HepG2 (cell line): ENCODE measurements at regions not wholly inside any gene's neighbourhood (a gene's known extent, or its start where the extent isn't known, plus 50 kb on each side); places are given as distances from the start of the nearest gene placed in this dataset.

Source experiments
- ATAC-seq: fragments of 200-7000 bp; cut with Tn5 transposase; 3 replicates; pipeline ENCODE4 v1.9.1; 2020; ENCODE audit warnings: mild to moderate bottlenecking, moderate library complexity
- BruUV-seq: library from RNA; stranded (reverse); fragments of 400-500 nt; replicated peaks from 2 replicates; lab custom pipeline; 2021; lab: Mats Ljungman, UMichigan
- CTCF ChIA-PET: fragments of 300-600 bp; formaldehyde crosslinking; extraction: SDS; loops from one replicate; lab custom pipeline; 2021; ENCODE audit warnings: low total read pairs, inconsistent platforms, low intra/inter-chr PET ratio; lab: Yijun Ruan, JAX
- POLR2A ChIA-PET: fragments of 350-600 bp; sonication (Branson Sonifier 250); formaldehyde crosslinking; loops from one replicate; lab custom pipeline; 2020; ENCODE audit warnings: antibody characterized with exemption, inconsistent platforms; lab: Yijun Ruan, JAX
- DNase-seq: peaks from one replicate; pipeline ENCODE4 v3.0.0-alpha.2; 2015; ENCODE audit warnings: low spot score
- FAIRE-seq: peaks from 3 replicates; lab custom pipeline; 2011; peaks lifted over from hg19 to GRCh38; lab: Jason Lieb, UNC
- H2AFZ ChIP-seq: one replicate; pipeline ENCODE4 v1.6.1; 2011; ENCODE audit warnings: low read length, inconsistent platforms
- H3K27ac ChIP-seq: fragments of 300-600 bp; 3 replicates; pipeline ENCODE4 v1.8.0; 2011; ENCODE audit warnings: mixed run types, mild to moderate bottlenecking, mixed read lengths, low read length, inconsistent platforms; ENCODE audit not compliant: insufficient read depth; ENCODE audit errors: extremely low read length
- H3K27me3 ChIP-seq, 2 experiments: fragments of 200-600 bp in 1 of 2; 2 replicates in 1 of 2; 3 replicates in 1 of 2; pipeline versions ENCODE4 v1.6.0 to v1.8.0; 2011; ENCODE audit warnings: low read length in 2 of 2, mild to moderate bottlenecking in 2 of 2, moderate library complexity in 2 of 2, inconsistent platforms in 1 of 2; ENCODE audit not compliant: insufficient read depth in 2 of 2, control insufficient read depth in 1 of 2
- H3K36me3 ChIP-seq, 2 experiments: fragments of 200-600 bp in 1 of 2; replicated peaks in 1 of 2; 2 replicates in 1 of 2; 3 replicates in 1 of 2; pipeline versions ENCODE4 v1.5.1 to v1.8.0; 2011; ENCODE audit warnings: low read length in 2 of 2, inconsistent platforms in 1 of 2; ENCODE audit not compliant: insufficient read depth in 2 of 2, control insufficient read depth in 1 of 2
- H3K4me1 ChIP-seq: 2 replicates; pipeline ENCODE4 v1.5.1; 2012; ENCODE audit warnings: low read length, inconsistent platforms; ENCODE audit not compliant: insufficient read depth
- H3K4me2 ChIP-seq: 2 replicates; pipeline ENCODE4 v1.6.0; 2011; ENCODE audit warnings: low read depth, low read length, inconsistent platforms
- H3K4me3 ChIP-seq, 3 experiments: fragments of 200-600 bp in 1 of 3; sonication (generic), shearing (Covaris generic) in 1 of 3; replicated peaks in 1 of 3; 2 replicates each; pipeline ENCODE4 v1.5.1; 2011 to 2016; ENCODE audit warnings: low read length in 3 of 3, inconsistent platforms in 2 of 3, low read depth in 2 of 3, mild to moderate bottlenecking in 2 of 3, control low read depth in 1 of 3, mixed read lengths in 1 of 3; ENCODE audit not compliant: insufficient read depth in 1 of 3
- H3K79me2 ChIP-seq: one replicate; pipeline ENCODE4 v1.6.1; 2011; ENCODE audit warnings: low read length, inconsistent platforms; ENCODE audit not compliant: insufficient read depth
- H3K9ac ChIP-seq: 2 replicates; pipeline ENCODE4 v1.6.0; 2011; ENCODE audit warnings: mild to moderate bottlenecking, low read depth, low read length, inconsistent platforms; ENCODE audit not compliant: insufficient read depth
- H3K9me3 ChIP-seq: 2 replicates; pipeline ENCODE4 v1.5.1; 2012; ENCODE audit warnings: mild to moderate bottlenecking, low read length
- H4K20me1 ChIP-seq: 2 replicates; pipeline ENCODE4 v1.6.0; 2011; ENCODE audit warnings: inconsistent platforms, mild to moderate bottlenecking, low read length, moderate library complexity; ENCODE audit not compliant: insufficient read depth
- CC2D1A ChIP-seq: sonication (generic); formaldehyde crosslinking; IDR thresholded peaks from 2 replicates; pipeline ENCODE4 v1.8.1; 2023; ENCODE audit warnings: mild to moderate bottlenecking, missing genetic modification reagents
- HCFC1 ChIP-seq: fragments of 150-350 bp; IDR thresholded peaks from 2 replicates; pipeline ENCODE4 v1.6.1; 2014; ENCODE audit warnings: low read depth, low read length
- HDAC2 ChIP-seq: sonication (generic); formaldehyde crosslinking; IDR thresholded peaks from 2 replicates; pipeline ENCODE4 v1.4.0; 2020; ENCODE audit warnings: missing genetic modification reagents
- PRMT3 ChIP-seq: sonication (generic); formaldehyde crosslinking; IDR thresholded peaks from 2 replicates; pipeline ENCODE4 v1.8.1; 2022; ENCODE audit warnings: low read depth, mild to moderate bottlenecking, moderate library complexity, missing genetic modification reagents, borderline replicate concordance
- RBM39 ChIP-seq: fragments of 200-400 bp; formaldehyde crosslinking; IDR thresholded peaks from one replicate; pipeline ENCODE4 v1.6.1; 2018; ENCODE audit warnings: antibody characterized with exemption, mild to moderate bottlenecking, low read depth, low read length; ENCODE audit not compliant: poor library complexity, severe bottlenecking
- YEATS4 ChIP-seq: sonication (generic); formaldehyde crosslinking; IDR thresholded peaks from 2 replicates; pipeline ENCODE4 v1.4.0; 2020; ENCODE audit warnings: missing genetic modification reagents, borderline replicate concordance
- ZIK1 ChIP-seq: sonication (generic); formaldehyde crosslinking; IDR thresholded peaks from 2 replicates; pipeline ENCODE4 v1.5.0; 2020; ENCODE audit warnings: mild to moderate bottlenecking, low read depth, missing genetic modification reagents, borderline replicate concordance
- ZNF780A ChIP-seq: sonication (generic); formaldehyde crosslinking; IDR thresholded peaks from 2 replicates; pipeline ENCODE4 v1.8.0; 2022; ENCODE audit warnings: mild to moderate bottlenecking, missing genetic modification reagents, moderate library complexity
- WGBS: methylation state at CpG from one replicate; pipeline ENCODE4 v1.1.6; 2017; ENCODE audit warnings: low lambda C conversion rate; 5-methylcytosine and 5-hydroxymethylcytosine counted together
- in situ Hi-C: cut with HindIII; loops from 2 replicates; pipeline ENCODE4 v1.10.0; 2017; ENCODE audit warnings: low pct_unique_long_range_greater_than_20kb; ENCODE audit not compliant: extremely low pct_ligation_motif_present
- intact Hi-C: fragments of 100-400 bp; cut with micrococcal nuclease; formaldehyde crosslinking; loops from one replicate; pipeline ENCODE4 v1.10.0; 2022; ENCODE audit not compliant: unreplicated experiment
- TF ChIP-seq, protein P1 (sequence below): sonication (generic); formaldehyde crosslinking; IDR thresholded peaks from 2 replicates; pipeline ENCODE4 v1.9.0; 2021; ENCODE audit warnings: missing genetic modification reagents, mild to moderate bottlenecking, borderline replicate concordance

DNA sequence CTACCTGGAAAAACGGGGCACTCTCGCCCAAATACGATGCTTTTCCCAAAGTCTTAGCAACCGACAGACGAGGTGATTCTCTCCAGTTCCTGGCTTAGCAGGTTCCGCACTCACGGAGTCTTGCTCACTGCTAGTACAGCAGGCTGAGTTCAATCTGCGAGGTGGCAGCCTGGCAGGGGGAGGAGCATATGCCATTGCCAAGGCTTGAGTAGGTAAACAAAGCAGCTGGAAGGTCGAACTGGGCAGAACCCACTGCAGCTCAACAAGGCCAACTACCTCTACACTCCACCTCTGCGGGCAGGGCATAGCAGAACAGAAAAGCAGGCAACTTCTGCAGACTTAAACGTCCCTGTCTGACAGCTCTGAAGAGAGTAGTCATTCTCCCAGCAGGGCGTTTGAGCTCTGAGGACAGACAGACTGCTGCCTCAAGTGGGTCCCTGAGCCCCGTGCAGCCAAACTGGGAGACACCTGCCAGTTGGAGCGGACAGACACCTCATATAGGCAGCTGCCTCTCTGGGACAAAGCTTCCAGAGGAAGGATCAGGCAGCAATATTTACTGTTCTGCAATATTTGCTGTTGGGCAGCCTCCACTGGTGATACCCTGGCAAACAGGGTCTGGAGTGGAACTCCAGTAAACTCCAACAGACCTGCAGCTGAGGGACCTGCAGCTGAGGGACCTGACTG, 73.4 kb upstream of the CADM2 start:
- H3K79me2 ChIP-seq: no peaks in the 10 kb centered on the region
- FAIRE-seq (no peak), ATAC-seq (no peak), DNase-seq (no peak)
- TF ChIP-seq HCFC1 (no peak), RBM39 (no peak), CC2D1A (CRISPR knock-in tag) (no peak), ZNF780A (CRISPR knock-in tag) (no peak), ZIK1 (CRISPR knock-in tag) (no peak)
- H3K9ac ChIP-seq: no peak overlapping the region
- H3K27ac ChIP-seq: no peak overlapping the region
- ChIA-PET POLR2A (no interaction called here), CTCF (no interaction called here)
- 6% methylated on average over 3 of the region's 14 CpGs for WGBS
- H3K36me3 ChIP-seq: no peaks in the 10 kb centered on the region
- no peak overlapping the region for H3K4me3 ChIP-seq
- H3K4me2 ChIP-seq: no peak overlapping the region
- intact Hi-C loops: no loop called here
- no peak overlapping the region for H2AFZ ChIP-seq
- H3K4me1 ChIP-seq: no peaks in the 10 kb centered on the region
- no peaks in the 10 kb centered on the region for H4K20me1 ChIP-seq
- in situ Hi-C loops: no loop called here
- no TSS peak for BruUV-seq
- no peaks in the 10 kb centered on the region for H3K27me3 ChIP-seq
- no peaks in the 10 kb centered on the region for H3K9me3 ChIP-seq

GRCh38 chr3:84891851-84892250, 66.9 kb upstream of the CADM2 start:
- POLR2A ChIA-PET: no interaction called here
- in situ Hi-C loops: no loop called here
- no peak for DNase-seq

More at GRCh38 chr3:84891851-84892250, 66.9 kb upstream of the CADM2 start:
- CTCF ChIA-PET: no interaction called here
- Histone ChIP-seq H3K27me3 (no peaks in the 10 kb centered on the region; a peak in 1 of 5 replicates), H3K9ac (no peak overlapping the region), H2AFZ (no peak overlapping the region), H3K9me3 (no peaks in the 10 kb centered on the region), H3K4me1 (no peaks in the 10 kb centered on the region), H3K27ac (no peak overlapping the region), H4K20me1 (no peaks in the 10 kb centered on the region), H3K4me3 (no peak overlapping the region), H3K4me2 (no peak overlapping the region), H3K79me2 (no peaks in the 10 kb centered on the region), H3K36me3 (no peaks in the 10 kb centered on the region)
- no peak for ATAC-seq
- TF ChIP-seq YEATS4 (CRISPR knock-in tag) (no peak), HDAC2 (CRISPR knock-in tag) (no peak), PRMT3 (CRISPR knock-in tag) (no peak)
- TF ChIP-seq, protein P1, sequence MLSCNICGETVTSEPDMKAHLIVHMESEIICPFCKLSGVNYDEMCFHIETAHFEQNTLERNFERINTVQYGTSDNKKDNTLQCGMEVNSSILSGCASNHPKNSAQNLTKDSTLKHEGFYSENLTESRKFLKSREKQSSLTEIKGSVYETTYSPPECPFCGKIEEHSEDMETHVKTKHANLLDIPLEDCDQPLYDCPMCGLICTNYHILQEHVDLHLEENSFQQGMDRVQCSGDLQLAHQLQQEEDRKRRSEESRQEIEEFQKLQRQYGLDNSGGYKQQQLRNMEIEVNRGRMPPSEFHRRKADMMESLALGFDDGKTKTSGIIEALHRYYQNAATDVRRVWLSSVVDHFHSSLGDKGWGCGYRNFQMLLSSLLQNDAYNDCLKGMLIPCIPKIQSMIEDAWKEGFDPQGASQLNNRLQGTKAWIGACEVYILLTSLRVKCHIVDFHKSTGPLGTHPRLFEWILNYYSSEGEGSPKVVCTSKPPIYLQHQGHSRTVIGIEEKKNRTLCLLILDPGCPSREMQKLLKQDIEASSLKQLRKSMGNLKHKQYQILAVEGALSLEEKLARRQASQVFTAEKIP: no peak
- intact Hi-C loops: no loop called here
- no peak for FAIRE-seq
- WGBS: 38% methylated on average over 1 of the region's 1 CpG
- BruUV-seq: no TSS peak
